Gastroesophageal sphincter (tissue), 3 donors: ENCODE measurements at regions not wholly inside any gene's neighbourhood (a gene's known extent, or its start where the extent isn't known, plus 50 kb on each side); places are given as distances from the start of the nearest gene placed in this dataset.
"Not testable (repeated sequence)": the region's sequence is repeated elsewhere in the genome, so short reads cannot be mapped to it uniquely, and the experiment has no call there.

Experiments used
- CTCF ChIP-seq, 4 experiments: fragments of 200-600 bp in 2 of 4; fragments of 450-650 bp in 2 of 4; sonication (generic) in 1 of 4; IDR thresholded peaks; one replicate each; pipeline ENCODE4 v1.5.1; 2017 to 2019; ENCODE audit warnings: antibody characterized with exemption in 4 of 4, mild to moderate bottlenecking in 2 of 4, moderate library complexity in 2 of 4
- EP300 ChIP-seq: sonication (generic); formaldehyde crosslinking; IDR thresholded peaks from one replicate; pipeline ENCODE4 v1.6.1; 2017; ENCODE audit warnings: antibody characterized with exemption, mild to moderate bottlenecking
- POLR2A ChIP-seq, 2 donors: fragments of 450-650 bp; IDR thresholded peaks; one replicate each; pipeline ENCODE4 v1.6.1; 2017; ENCODE audit warnings: antibody characterized with exemption in 2 of 2, mild to moderate bottlenecking in 2 of 2, moderate library complexity in 1 of 2
- POLR2AphosphoS5 ChIP-seq: sonication (generic); formaldehyde crosslinking; IDR thresholded peaks from one replicate; pipeline ENCODE4 v1.6.1; 2017; ENCODE audit warnings: antibody characterized with exemption

- TF ChIP-seq CTCF (IDR thresholded peaks at IDR 0.05); POLR2AphosphoS5; EP300; POLR2A (IDR thresholded peaks at IDR 0.05): not testable (repeated sequence)
These were observed 866.2 kb downstream of the SPATA31A1 start for GRCh38 chr9:40221596-40222233.
